ENCODE measurements at regions not wholly inside any gene's neighbourhood (a gene's known extent, or its start where the extent isn't known, plus 50 kb on each side); places are given as distances from the start of the nearest gene placed in this dataset.

- DNase-seq: no peak
Observed at GRCh38 chr17:77493238-77493820, 352.6 kb downstream of the SEC14L1 start.

GRCh38 chr17:77493901-77494663 lies 353.3 kb downstream of the SEC14L1 start:
- no peak for DNase-seq

GRCh38 chr17:77494664-77495435 lies 354.1 kb downstream of the SEC14L1 start:
- DNase-seq: peak; percentile 77

- no peak for DNase-seq
Observed at GRCh38 chr17:77495575-77495974, 354.8 kb downstream of the SEC14L1 start.

- DNase-seq: no peak
Observed at GRCh38 chr17:77496401-77496801, 355.6 kb downstream of the SEC14L1 start.

- DNase-seq: no peak
Observed at GRCh38 chr17:77496831-77497577, 356.2 kb downstream of the SEC14L1 start.

- DNase-seq: no peak
Observed at GRCh38 chr17:77497578-77497934, 356.8 kb downstream of the SEC14L1 start.

GRCh38 chr17:77498091-77498741 lies 357.4 kb downstream of the SEC14L1 start:
- DNase-seq: no peak

- no peak for DNase-seq
Observed at GRCh38 chr17:77498791-77499698, 358.3 kb downstream of the SEC14L1 start.

GRCh38 chr17:77499699-77500435 lies 359.1 kb downstream of the SEC14L1 start:
- DNase-seq: no peak

GRCh38 chr17:77501101-77501566 lies 360.4 kb downstream of the SEC14L1 start:
- DNase-seq: peak; percentile 30

- no peak for DNase-seq
Observed at GRCh38 chr17:77501751-77502625, 361.2 kb downstream of the SEC14L1 start.

- no peak for DNase-seq
Observed at GRCh38 chr17:77502626-77503292, 362.0 kb downstream of the SEC14L1 start.

- no peak for DNase-seq
Observed at GRCh38 chr17:77503293-77503655, 362.5 kb downstream of the SEC14L1 start.

GRCh38 chr17:77503916-77504651 lies 363.3 kb downstream of the SEC14L1 start:
- no peak for DNase-seq

- DNase-seq: no peak
Observed at GRCh38 chr17:77504652-77505155, 363.9 kb downstream of the SEC14L1 start.

GRCh38 chr17:77505181-77505639 lies 364.4 kb downstream of the SEC14L1 start:
- no peak for DNase-seq

GRCh38 chr17:77506371-77506991 lies 365.7 kb downstream of the SEC14L1 start:
- DNase-seq: no peak

Data from CD4-positive, alpha-beta T cell treated with Interleukin-21 for 1 hour (primary cell).